Endodermal cell (in vitro differentiated cells): ENCODE measurements at regions not wholly inside any gene's neighbourhood (a gene's known extent, or its start where the extent isn't known, plus 50 kb on each side); places are given as distances from the start of the nearest gene placed in this dataset.

Source experiments
- DNase-seq: peaks from one replicate; pipeline ENCODE4 v3.0.0-alpha.2; 2017
- H3K27ac ChIP-seq: 2 replicates; pipeline ENCODE4 v1.5.1; 2013; ENCODE audit warnings: mild to moderate bottlenecking, low read depth, low read length, moderate library complexity
- H3K27me3 ChIP-seq: 2 replicates; pipeline ENCODE4 v1.6.1; 2013; ENCODE audit warnings: mild to moderate bottlenecking, low read length, moderate library complexity; ENCODE audit not compliant: insufficient read depth, control insufficient read depth, poor library complexity, severe bottlenecking
- H3K36me3 ChIP-seq: 2 replicates; pipeline ENCODE4 v1.7.0; 2013; ENCODE audit warnings: mild to moderate bottlenecking, low read length, moderate library complexity; ENCODE audit not compliant: control insufficient read depth, insufficient read depth
- H3K4me1 ChIP-seq: one replicate; pipeline ENCODE4 v1.7.0; 2013; ENCODE audit warnings: low read length; ENCODE audit not compliant: control insufficient read depth, insufficient read depth
- H3K4me3 ChIP-seq: 2 replicates; pipeline ENCODE4 v1.5.1; 2013; ENCODE audit warnings: mild to moderate bottlenecking, low read length, moderate library complexity
- H3K9ac ChIP-seq: 2 replicates; pipeline ENCODE4 v1.6.1; 2013; ENCODE audit warnings: mild to moderate bottlenecking, low read length, moderate library complexity; ENCODE audit not compliant: poor library complexity, severe bottlenecking; ENCODE audit errors: extremely low read depth
- H3K9me3 ChIP-seq: 2 replicates; pipeline ENCODE4 v1.6.1; 2013; ENCODE audit warnings: mild to moderate bottlenecking, low read length, moderate library complexity; ENCODE audit not compliant: control insufficient read depth
- H3K27ac Mint-ChIP-seq: 2 replicates; pipeline ENCODE4 v1.8.0; 2020; ENCODE audit warnings: mixed read lengths
- H3K27me3 Mint-ChIP-seq: 2 replicates; pipeline ENCODE4 v1.8.0; 2021; ENCODE audit warnings: mild to moderate bottlenecking, mixed read lengths; ENCODE audit not compliant: insufficient read depth
- H3K36me3 Mint-ChIP-seq: 2 replicates; pipeline ENCODE4 v1.8.0; 2020; ENCODE audit warnings: low read depth, mixed read lengths
- H3K4me1 Mint-ChIP-seq: 2 replicates; pipeline ENCODE4 v1.8.0; 2020; ENCODE audit warnings: mixed read lengths
- H3K4me3 Mint-ChIP-seq: 2 replicates; pipeline ENCODE4 v1.8.0; 2020; ENCODE audit warnings: mild to moderate bottlenecking, moderate library complexity, mixed read lengths
- H3K9me3 Mint-ChIP-seq: 2 replicates; pipeline ENCODE4 v1.8.0; 2020; ENCODE audit warnings: mild to moderate bottlenecking, mixed read lengths
- WGBS, 2 experiments: methylation state at CpG; one replicate each; pipeline versions ENCODE4 v1.1.5 to v1.1.7; 2013; ENCODE audit warnings: missing lambda C conversion rate in 2 of 2, mixed read lengths in 1 of 2; ENCODE audit not compliant: insufficient coverage in 1 of 2, insufficient read length in 1 of 2; 5-methylcytosine and 5-hydroxymethylcytosine counted together
- TF ChIP-seq, protein P1 (sequence below): fragments of 200-600 bp; sonication (generic); conservative IDR thresholded peaks from 2 replicates; pipeline ENCODE4 v1.5.0; 2021; ENCODE audit warnings: antibody characterized with exemption, mild to moderate bottlenecking

- no peak overlapping the region for H3K4me3 ChIP-seq
- no peak overlapping the region for H3K9ac ChIP-seq
- DNase-seq, result no peak
- Mint-ChIP-seq H3K4me3 (no peak overlapping the region), H3K4me1 (peaks cover 23% of the 10 kb centered on the region), H3K27me3 (peaks cover 3% of the 10 kb centered on the region), H3K9me3 (no peaks in the 10 kb centered on the region), H3K36me3 (peaks cover 4% of the 10 kb centered on the region), H3K27ac (no peak overlapping the region)
- H3K4me1 ChIP-seq, result no peaks in the 10 kb centered on the region
- no peaks in the 10 kb centered on the region for H3K9me3 ChIP-seq
- 92 to 97% methylated on average over 2 to 6 of the region's 6 CpGs for WGBS, 2 experiments
- no peak overlapping the region for H3K27ac ChIP-seq
- TF ChIP-seq, protein P1, sequence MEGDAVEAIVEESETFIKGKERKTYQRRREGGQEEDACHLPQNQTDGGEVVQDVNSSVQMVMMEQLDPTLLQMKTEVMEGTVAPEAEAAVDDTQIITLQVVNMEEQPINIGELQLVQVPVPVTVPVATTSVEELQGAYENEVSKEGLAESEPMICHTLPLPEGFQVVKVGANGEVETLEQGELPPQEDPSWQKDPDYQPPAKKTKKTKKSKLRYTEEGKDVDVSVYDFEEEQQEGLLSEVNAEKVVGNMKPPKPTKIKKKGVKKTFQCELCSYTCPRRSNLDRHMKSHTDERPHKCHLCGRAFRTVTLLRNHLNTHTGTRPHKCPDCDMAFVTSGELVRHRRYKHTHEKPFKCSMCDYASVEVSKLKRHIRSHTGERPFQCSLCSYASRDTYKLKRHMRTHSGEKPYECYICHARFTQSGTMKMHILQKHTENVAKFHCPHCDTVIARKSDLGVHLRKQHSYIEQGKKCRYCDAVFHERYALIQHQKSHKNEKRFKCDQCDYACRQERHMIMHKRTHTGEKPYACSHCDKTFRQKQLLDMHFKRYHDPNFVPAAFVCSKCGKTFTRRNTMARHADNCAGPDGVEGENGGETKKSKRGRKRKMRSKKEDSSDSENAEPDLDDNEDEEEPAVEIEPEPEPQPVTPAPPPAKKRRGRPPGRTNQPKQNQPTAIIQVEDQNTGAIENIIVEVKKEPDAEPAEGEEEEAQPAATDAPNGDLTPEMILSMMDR, result no peak
- H3K36me3 ChIP-seq, result no peaks in the 10 kb centered on the region
- no peaks in the 10 kb centered on the region for H3K27me3 ChIP-seq
These were observed 345.9 kb upstream of the NOCT start for GRCh38 chr4:138669479-138670315.

DNA sequence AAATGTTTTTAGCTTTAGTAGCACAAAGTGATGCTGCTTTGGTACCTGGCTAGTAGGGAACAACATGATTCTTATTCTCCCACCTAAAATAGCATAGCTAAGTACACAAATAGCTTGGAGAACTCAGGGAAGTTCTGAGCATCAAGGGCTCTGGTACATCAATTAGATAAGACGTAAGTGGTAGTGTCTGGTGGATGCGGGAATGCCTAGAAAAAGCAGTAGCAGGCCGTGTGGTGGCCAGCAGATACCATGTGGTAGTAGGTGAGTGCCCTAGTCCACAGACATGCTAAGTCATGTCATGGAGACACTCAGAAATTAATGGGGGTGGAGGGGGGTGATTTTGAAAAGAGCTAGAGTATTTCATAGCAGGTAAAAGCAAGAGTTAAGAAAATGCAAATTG lies 347.3 kb upstream of the NOCT start:
- no peaks in the 10 kb centered on the region for H3K4me1 ChIP-seq
- Mint-ChIP-seq H3K27me3 (peaks cover 3% of the 10 kb centered on the region), H3K9me3 (no peaks in the 10 kb centered on the region), H3K27ac (no peak overlapping the region), H3K4me1 (peaks cover 12% of the 10 kb centered on the region), H3K4me3 (no peak overlapping the region), H3K36me3 (peaks cover 4% of the 10 kb centered on the region)
- H3K27ac ChIP-seq, result no peak overlapping the region
- no peak overlapping the region for H3K9ac ChIP-seq
- no peaks in the 10 kb centered on the region for H3K27me3 ChIP-seq
- WGBS, 2 experiments, result 91 to 96% methylated on average over 3 of the region's 3 CpGs
- no peaks in the 10 kb centered on the region for H3K36me3 ChIP-seq
- H3K4me3 ChIP-seq, result no peak overlapping the region
- TF ChIP-seq, protein P1, result no peak
- no peak for DNase-seq
- H3K9me3 ChIP-seq, result no peaks in the 10 kb centered on the region

GRCh38 chr4:138666366-138666765 lies 349.2 kb upstream of the NOCT start:
- Mint-ChIP-seq H3K36me3 (peaks cover 4% of the 10 kb centered on the region), H3K27me3 (no peaks in the 10 kb centered on the region), H3K27ac (no peak overlapping the region), H3K4me1 (no peaks in the 10 kb centered on the region), H3K9me3 (no peaks in the 10 kb centered on the region), H3K4me3 (no peak overlapping the region)
- 87 to 100% methylated on average over 6 of the region's 6 CpGs for WGBS, 2 experiments
- TF ChIP-seq, protein P1, result no peak
- Histone ChIP-seq H3K4me3 (no peak overlapping the region), H3K9me3 (no peaks in the 10 kb centered on the region), H3K36me3 (no peaks in the 10 kb centered on the region), H3K9ac (no peak overlapping the region), H3K4me1 (no peaks in the 10 kb centered on the region), H3K27me3 (no peaks in the 10 kb centered on the region), H3K27ac (no peak overlapping the region)
- no peak for DNase-seq
